Fibroblast of peridontal ligament (primary cell): ENCODE measurements at regions not wholly inside any gene's neighbourhood (a gene's known extent, or its start where the extent isn't known, plus 50 kb on each side); places are given as distances from the start of the nearest gene placed in this dataset.

Experiments used
- DNase-seq: peaks from one replicate; pipeline ENCODE4 v3.0.0-alpha.2; 2010; ENCODE audit errors: extremely low read depth

DNA sequence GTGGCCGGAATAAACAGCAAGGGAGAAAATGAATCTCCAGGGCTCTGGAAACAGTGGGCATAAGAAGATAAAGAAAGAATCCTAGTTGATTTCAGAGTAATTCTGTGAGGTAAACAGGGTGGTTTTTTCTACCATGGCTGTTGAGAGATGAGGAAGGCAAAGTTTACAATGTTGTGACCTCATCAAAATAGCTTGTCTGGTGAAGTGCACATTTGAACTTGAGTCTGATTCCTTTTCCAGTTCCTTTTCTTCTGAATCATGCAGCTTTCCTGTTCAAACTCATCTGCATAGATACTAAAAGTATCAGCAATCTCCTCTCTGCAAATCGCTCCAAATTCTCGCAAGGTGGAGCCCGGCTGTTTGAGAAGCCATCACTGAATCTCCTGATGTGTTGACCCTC is 161.7 kb downstream of the PLPP3 start:
- peak; percentile 63 for DNase-seq

DNA sequence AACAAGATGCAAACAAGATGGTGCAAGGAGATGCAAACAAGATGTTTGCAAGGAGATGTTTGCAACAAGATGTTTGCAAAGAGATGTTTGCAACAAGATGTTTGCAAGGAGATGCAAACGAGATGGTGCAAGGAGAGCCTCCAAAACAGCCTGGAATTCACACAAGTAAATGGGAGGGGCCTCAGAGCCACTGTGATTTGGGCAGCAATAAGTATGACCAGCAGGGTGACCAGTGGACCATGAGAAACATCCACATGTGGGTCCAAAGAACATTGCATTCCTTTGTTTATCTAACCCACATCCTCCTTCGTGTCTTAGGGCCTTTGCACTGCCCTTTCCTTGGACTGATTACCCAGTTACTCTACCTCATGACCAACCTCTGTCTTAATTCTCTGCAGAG is 162.9 kb downstream of the PLPP3 start:
- no peak for DNase-seq

DNA sequence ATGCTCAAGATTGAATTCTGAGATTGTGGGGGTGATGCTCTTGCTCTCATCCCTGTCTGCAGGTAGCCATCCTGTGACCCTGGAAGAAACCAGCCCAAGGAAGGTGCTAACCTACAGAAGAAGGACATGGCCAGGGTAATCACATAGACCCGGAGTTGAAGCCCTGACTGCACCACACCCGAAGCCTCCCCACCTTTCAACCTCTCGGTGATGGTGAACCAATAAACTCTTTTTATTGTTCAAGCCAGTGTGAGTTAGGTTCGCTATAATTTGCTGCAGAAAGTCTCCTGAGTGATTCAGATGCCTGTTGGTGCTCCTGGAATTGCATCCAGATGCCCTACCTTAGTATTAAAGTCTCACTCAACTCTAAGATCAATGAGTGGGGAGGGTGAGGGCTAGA is 163.6 kb downstream of the PLPP3 start:
- no peak for DNase-seq

DNA sequence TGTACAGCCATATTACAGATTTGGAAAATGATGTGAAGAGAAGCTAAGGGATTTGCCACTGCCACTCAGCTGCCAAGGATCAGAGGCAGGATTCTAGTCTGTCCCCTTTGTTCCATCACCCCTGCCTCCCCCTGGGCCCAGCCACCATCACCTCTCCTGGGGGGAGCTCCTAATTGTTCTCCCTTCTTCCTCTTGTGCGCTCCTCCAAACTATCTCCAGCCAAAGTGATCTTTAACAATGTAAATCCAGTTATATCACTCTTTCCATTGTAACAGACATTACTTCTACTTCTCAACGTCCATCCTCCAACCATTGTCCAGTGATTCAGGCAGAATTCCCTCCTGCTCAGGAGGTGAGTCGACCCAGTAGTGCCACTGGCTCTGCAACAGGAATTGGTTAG is 164.1 kb downstream of the PLPP3 start:
- DNase-seq = no peak

DNA sequence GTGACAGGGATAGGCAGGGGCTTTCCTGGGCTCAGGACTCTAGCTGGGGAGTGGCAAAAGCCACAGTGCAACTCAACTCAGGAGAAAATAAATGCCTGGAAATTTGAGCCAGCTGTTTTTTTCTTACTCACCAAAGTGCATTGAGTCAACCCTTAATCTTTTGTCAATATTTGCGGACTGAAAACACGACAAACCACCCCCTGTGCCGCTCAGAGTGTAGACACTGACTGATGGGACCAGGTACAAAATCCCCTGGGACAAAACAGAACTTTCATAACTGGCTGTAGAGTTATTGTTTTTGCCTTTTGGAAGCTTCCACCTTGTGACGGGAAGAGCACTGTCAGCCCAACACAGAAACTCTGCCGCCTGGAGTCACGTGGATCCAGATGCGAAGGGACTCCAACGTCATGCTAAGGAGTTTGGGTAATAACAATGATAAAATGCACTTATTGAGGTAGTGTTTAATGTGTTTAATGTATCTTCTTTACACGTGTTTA is 164.6 kb downstream of the PLPP3 start:
- DNase-seq = no peak

DNA sequence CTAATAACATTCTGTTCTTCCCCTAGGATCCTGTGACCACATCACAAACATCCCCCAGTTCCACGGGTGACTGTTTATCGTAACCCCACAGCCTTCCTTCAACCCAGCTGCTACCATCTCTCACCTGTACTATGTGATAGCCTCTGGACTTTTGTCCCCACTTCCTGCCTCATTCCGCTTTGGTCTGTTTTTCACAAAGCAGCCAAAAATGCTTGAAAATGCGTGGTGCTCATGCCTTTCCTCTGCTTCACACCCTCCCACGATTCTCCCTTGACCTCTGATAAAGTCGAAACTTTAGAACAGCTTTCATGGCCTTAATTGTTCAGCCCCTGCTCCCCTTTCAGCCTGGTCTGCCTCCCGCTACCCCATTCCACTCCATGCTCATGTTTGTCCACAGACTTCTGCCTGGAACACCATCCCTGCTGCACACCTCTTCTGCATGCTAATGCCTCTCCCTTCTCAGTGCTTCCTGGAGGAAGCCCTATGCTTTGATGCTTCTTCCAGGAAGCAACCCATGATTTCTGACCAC is 165.6 kb downstream of the PLPP3 start:
- DNase-seq = no peak

DNA sequence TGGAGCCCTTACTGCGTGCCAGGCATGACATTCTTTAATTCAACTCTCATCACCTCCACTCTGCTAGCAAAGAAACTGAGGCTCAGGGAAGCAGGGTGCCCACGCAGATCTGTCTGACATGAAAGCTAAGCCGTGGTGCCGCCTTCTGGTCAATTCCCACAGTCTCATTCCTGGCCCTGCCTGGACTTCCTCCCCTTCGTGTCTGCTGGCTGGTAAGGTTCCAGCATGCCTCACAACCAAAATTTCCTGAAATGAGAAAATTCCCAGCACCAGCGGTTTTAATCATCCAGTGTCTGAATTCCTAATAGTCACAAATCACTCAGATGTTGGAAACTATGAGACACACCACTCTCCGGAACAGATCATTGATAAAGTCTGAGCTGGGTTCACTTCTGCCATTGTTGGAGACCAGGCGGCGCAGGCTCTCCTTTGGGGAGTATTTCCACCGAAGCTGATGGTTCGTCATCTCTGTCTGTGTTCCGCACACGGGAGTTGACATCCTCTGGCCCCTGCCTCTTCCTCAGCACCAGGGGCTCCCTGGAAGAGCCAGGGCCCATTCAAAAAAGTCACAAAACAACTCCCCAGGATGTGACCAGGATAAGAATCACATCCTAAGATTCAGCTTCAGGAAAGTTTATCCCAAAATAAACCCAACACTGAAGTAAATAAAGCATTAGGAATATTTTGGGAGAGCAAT is 167.7 kb downstream of the PLPP3 start:
- peak; percentile 80 for DNase-seq

DNA sequence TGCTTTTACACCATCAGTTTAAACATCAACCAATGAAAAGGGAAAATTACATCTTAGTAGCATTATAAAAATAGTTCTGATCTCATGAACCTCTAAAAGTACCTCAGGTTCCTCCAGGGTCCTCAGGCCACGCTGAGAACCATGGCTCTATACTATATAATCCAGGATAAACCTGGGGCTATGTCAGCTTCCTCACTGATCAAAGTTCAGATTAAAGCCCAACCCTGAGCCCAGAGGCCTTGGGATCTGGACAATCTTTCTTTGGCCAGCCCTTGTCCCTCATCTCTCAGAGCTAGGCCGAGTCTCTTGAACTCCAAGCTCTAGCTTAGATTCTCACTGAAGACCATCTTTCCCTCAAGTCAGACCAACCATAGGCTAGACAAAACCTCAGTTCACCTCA is 168.3 kb downstream of the PLPP3 start:
- no peak for DNase-seq

DNA sequence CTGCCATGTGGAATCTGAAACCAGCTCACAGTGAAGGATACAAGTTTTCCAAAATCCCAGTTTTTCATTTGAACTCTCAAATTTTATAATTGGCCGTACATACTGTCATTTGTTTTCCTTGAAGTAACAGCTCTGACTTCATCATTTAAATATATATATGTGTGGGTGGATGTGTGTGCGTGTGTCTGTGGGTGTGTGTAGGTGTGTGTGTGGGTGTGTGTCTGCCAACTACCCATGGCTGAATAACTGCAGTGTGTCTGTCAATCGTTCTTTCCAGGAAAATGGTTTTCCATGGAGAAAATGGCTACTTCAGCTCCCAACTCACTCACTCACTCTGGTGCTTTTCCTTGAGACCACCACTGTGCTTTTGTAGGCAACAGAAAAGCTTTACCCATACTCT is 169.0 kb downstream of the PLPP3 start:
- DNase-seq = no peak

DNA sequence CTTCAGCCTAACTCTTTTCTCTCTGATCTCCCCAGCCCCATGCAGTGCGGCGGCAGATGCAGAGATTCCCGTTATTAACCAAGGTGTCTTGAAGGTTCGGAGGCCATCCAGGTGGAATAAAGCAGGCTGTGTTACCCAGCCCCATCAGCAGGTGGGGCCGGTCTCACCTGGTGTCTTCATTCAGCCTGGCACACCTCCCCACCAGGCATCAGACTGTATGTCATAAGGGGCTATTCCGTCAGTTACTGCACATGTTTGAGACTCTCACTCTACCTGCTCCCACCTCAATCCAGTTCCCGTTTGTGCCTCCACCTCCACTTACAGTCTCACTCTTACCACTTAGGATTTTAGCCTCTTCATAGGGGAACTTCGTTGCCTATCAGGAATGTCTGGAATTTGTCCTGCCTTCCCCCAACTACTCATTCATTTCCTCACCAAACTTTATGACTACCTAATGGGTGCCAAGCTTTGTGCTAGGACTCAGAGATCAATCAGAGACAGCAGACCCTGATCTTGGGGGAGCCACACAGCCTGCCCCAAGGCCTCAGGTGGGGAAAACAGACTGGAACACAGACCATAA is 170.2 kb downstream of the PLPP3 start:
- no peak for DNase-seq

DNA sequence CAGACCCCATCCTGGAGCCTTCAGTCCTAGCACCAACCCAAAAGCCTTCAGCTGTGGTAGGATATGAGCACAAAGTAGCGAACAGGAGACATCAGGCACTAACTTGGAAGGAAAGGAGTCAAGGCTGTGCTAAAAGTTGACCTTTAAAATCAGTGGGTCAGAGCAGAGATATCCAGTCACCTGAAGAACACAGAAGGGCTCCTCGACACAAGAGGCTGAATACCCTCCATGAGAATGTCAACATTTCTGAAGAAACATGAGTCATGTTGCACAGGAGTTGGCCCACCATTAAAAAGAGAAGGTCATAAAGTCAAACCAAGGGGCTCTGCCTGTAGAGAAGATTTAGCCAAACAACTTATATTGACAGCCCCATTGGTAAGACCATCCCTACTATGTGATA is 172.5 kb downstream of the PLPP3 start:
- DNase-seq = no peak

DNA sequence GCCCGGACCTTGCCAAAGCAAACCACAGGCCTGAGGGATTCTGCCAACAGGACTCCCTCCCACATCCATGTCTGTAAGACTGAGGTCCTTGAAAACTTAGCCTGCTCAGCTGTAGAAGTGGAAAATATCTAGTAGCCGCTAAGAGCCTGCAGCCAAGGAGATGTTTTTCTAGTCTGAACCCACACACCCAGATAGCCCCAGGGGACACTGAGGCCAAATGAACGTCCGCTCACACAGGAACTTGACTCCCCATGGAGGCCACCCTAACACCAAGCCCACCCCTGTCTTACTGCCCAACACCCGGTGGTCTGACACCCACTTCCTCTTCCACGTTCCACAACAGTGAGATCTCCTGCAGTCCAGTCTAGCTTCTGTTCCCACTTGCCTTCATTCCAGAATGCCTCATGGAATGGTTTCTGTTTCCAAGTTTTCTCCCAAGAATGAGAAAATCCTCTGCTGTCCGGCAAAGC is 174.8 kb downstream of the PLPP3 start:
- DNase-seq = peak; percentile 84

DNA sequence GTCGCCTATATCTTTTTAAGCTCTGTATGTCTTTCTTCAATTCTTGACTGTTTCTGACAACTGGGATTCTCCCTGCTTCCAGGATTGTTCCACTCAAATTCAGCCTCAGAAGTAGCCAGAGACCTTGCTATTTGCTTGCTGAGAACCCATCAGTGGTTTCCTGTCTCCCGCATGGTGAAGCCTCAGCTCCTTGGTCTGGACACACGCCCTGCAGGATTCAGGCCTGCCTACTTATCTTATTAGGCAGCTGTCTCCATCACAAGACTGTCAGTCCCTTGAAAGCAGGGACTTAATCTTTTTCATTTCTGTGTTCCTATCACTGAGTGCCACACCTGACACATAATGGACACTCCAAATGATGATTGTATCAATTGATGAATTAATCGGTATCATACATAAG is 175.3 kb downstream of the PLPP3 start:
- no peak for DNase-seq

DNA sequence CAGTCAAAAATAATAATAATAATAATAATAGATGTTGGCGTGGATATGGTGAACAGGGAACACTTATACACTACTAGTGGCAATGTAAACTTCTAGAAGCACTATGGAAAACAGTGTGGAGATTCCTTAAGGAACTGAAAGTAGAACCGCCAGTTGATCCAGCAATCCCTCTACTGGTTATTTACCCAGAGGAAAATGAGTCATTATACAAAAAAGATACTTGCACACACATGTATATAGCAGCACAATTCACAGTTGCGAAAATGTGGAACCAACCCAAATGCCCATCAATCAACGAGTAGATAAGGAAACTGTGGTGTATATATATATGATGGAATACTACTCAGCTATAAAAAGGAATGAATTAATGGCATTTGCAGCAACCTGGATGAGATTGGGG is 176.0 kb downstream of the PLPP3 start:
- no peak for DNase-seq

DNA sequence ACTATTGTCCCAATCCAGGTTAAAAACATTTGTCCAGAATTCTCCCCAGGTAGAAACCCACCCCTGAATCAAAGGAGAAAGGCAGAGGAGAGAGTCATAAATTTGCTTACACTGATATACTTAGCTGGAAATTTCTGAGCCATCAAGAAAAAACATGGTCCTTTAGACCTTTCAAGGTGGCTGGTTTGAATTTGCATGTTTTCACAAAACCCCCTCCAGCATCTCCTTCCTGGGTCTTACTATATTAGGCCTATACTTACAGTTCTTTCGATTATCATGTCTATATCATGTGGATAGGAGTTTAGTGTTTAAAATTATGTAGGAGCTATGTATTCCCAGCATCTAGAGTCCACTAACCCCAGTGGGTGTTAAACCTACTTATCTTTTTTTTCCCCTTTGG is 178.2 kb downstream of the PLPP3 start:
- no peak for DNase-seq

DNA sequence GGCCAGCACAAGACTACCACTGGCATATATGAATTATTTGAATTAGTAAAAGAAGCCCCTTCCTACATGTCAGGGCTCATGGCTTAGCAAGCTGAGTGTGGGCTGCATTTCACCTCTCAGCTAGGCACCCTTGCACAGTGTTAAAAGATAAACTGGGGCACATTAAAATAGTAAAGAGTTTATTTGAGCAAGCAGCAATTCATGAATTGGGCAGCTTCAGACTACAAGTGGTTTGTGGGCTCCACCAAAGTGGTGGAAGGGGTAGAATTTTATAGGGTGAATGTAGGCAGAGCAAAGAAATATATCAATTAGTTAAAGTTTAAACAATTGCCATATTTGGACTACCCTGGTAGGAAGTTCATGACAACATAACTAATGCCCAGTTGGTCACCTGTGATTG is 178.8 kb downstream of the PLPP3 start:
- DNase-seq = no peak

DNA sequence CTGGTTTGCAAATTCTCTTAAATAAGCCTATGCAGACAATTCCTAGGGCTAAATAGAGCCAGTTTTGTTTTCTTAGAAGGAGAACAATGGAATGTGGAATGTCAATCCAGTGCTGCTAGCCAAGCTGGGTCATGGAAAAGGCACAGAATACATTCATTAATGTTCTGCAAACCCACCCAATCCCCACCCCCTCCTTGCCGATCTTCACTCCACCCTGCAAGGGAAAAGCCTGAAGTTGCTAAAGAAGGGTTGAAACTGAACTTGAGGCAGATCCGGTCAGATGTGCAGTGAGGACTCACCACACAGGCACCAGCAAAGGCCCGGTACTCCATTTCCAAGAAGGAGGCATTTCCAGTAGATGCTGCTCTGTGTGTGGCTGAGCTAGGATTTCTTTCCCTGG is 179.6 kb downstream of the PLPP3 start:
- DNase-seq = no peak

DNA sequence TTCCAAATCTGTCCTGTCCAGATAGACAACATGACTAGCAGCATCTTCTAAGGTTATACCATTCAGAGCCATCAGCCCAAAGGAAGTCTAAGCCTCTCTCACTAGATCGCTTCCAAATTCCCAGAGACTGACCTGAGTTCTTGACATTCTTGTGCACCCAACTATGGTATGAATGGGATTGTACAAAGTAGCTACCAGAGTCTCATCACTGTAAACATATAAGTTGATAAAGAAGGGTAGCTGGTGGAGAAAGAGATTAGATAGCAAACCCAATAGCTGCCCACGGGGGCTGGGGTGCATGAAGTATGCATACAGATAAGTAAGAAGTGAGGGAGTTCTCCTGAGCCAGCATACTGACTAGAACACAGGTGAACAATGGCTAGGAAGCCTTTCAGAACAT is 180.0 kb downstream of the PLPP3 start:
- DNase-seq = no peak

DNA sequence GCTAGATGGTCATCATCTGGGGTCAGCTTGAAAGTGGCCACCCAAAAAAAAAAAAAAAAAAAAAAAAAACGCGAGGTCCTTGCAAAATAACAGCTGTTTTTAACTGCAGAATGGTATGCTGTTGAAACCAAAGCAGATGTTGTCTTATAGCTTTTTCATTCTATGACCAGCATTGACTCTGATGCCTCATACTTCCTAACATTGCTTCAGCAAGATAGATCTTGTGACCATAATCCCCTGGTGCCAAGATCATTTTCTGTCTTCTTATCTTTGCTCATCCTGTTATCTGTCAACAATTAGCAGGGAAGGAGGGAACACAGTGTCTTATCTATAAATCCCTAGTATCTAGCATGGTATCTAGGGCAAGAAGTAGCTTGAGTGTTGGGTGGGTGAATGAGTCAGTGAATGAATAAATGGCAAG is 181.5 kb downstream of the PLPP3 start:
- peak; percentile 87 for DNase-seq

DNA sequence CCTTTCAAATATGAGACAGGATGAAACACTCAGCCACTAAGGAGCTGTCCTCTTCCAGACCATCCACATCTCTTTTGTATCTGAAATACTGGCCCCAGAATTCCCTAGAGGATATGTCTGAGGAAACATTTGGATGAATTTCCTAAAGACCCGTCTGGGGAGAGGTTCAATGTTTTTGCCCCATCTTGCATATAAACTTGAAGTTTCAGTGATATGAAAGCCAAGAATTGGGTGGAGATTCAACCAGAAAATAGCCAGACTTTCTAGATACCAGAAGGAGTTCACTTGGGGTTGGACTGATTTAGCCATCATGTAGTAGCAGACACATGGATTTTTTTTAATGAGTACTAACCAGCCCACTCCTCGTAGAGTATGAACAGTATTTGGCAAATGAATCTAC is 182.0 kb downstream of the PLPP3 start:
- peak; percentile 82 for DNase-seq

DNA sequence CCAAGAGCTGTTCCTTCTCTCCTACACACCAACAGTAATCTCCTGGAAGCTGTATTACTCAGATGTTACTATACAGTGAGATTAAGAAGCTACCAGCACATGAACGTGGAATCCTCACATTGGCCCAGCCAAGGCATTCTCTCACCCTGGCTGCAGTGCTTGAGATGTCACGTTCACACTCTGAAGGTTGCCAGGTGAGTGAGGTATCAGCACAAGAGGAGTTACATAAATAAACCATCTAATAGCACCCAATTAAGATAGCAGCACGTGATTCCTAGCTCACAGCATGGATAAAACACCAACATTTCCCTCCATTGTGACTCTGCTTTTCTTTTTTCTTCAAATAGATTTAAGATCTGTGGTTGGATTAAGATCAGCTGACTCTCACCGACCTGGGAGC is 182.8 kb downstream of the PLPP3 start:
- DNase-seq = no peak

DNA sequence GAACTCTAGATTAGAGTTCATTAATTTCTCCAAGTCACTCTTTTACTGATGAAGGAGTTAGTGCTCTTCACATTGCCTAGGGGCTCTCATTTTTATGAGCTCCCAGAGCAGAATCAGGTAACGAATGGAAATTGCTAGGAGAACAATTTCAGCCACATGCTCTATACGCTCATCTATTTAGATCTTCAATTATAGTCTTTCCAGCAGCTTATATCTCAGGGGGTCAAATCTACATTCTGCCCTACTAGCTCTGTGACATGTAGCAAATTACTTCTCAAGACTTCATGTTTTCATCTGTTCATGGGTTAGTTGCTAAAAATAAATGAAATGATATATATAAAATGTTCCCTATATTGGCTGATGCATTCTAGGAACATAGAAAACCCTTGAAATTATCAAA is 183.6 kb downstream of the PLPP3 start:
- no peak for DNase-seq

DNA sequence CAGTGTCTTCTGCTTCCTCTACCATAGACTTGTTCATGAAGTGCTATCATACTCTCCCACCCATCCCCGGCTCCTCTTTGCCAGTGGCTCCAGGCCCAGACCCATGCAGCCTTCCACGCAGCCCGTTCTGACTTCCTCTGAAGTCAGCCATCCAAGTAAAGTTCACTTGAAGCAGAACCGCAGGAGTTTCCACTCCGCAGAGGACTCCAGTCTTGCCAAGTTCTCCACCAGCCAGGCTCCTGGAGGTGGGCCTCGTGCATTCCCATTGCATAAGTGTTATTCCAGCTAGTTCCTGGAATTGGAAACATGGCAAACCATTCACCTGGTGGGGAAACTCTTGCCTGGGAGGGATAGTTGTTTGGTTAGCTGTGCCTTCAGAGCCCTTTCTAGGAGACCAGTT is 185.1 kb downstream of the PLPP3 start:
- DNase-seq = no peak
